WTC11 (cell line): ENCODE measurements at regions not wholly inside any gene's neighbourhood (a gene's known extent, or its start where the extent isn't known, plus 50 kb on each side); places are given as distances from the start of the nearest gene placed in this dataset.

Experiments used
- ATAC-seq: fragments of 200-7000 bp; cut with Tn5 transposase; 2 replicates; pipeline ENCODE4 v1.10.0; 2021; ENCODE audit warnings: mild to moderate bottlenecking, moderate library complexity
- CTCF ChIA-PET: fragments of 300-600 bp; sonication (Branson Sonifier 250); formaldehyde crosslinking; loops from one replicate; lab custom pipeline; 2021; ENCODE audit warnings: antibody characterized with exemption; lab: Charles Lee
- POLR2A ChIA-PET: fragments of 350-600 bp; sonication (Branson Sonifier 250); formaldehyde crosslinking; loops from one replicate; lab custom pipeline; 2021; ENCODE audit warnings: antibody characterized with exemption; lab: Charles Lee
- DNase-seq: peaks from one replicate; pipeline ENCODE4 v3.0.0; 2021; ENCODE audit warnings: low spot score
- H3K27ac Mint-ChIP-seq: 2 replicates; pipeline ENCODE4 v1.8.0; 2021; ENCODE audit warnings: mixed read lengths
- H3K27me3 Mint-ChIP-seq: 2 replicates; pipeline ENCODE4 v1.8.0; 2021; ENCODE audit warnings: low read depth, mild to moderate bottlenecking, moderate library complexity, mixed read lengths
- H3K36me3 Mint-ChIP-seq: 2 replicates; pipeline ENCODE4 v1.8.0; 2021; ENCODE audit warnings: mixed read lengths
- H3K4me1 Mint-ChIP-seq: 2 replicates; pipeline ENCODE4 v1.8.0; 2022; ENCODE audit warnings: mixed read lengths
- H3K4me3 Mint-ChIP-seq: 2 replicates; pipeline ENCODE4 v1.8.0; 2021; ENCODE audit warnings: mild to moderate bottlenecking, moderate library complexity, mixed read lengths
- H3K9me3 Mint-ChIP-seq: 2 replicates; pipeline ENCODE4 v1.8.0; 2021; ENCODE audit warnings: mixed read lengths
- CREB1 ChIP-seq: sonication (generic); formaldehyde crosslinking; IDR thresholded peaks from 2 replicates; pipeline ENCODE4 v1.8.0; 2023; ENCODE audit warnings: mild to moderate bottlenecking, missing genetic modification reagents
- ELF4 ChIP-seq: sonication (generic); formaldehyde crosslinking; IDR thresholded peaks from 2 replicates; pipeline ENCODE4 v1.8.1; 2022; ENCODE audit warnings: low read depth, mild to moderate bottlenecking, moderate library complexity, missing genetic modification reagents
- HMGXB4 ChIP-seq: sonication (generic); formaldehyde crosslinking; IDR thresholded peaks from 2 replicates; pipeline ENCODE4 v1.8.1; 2023; ENCODE audit warnings: mild to moderate bottlenecking, moderate library complexity, missing genetic modification reagents
- IRF1 ChIP-seq: sonication (generic); formaldehyde crosslinking; IDR thresholded peaks from 2 replicates; pipeline ENCODE4 v1.8.0; 2023; ENCODE audit warnings: missing genetic modification reagents
- MXD4 ChIP-seq: fragments of 250-450 bp; sonication (Bioruptor Pico); IDR thresholded peaks from 2 replicates; pipeline ENCODE4 v1.8.0; 2021; ENCODE audit warnings: mild to moderate bottlenecking, moderate library complexity, borderline replicate concordance
- NFYB ChIP-seq: sonication (generic); formaldehyde crosslinking; conservative IDR thresholded peaks from 2 replicates; pipeline ENCODE4 v1.8.0; 2022; ENCODE audit warnings: low read depth, missing genetic modification reagents
- NR1H2 ChIP-seq: sonication (generic); formaldehyde crosslinking; IDR thresholded peaks from 2 replicates; pipeline ENCODE4 v1.9.0; 2021; ENCODE audit warnings: mild to moderate bottlenecking, moderate library complexity, missing genetic modification reagents
- NR3C1 ChIP-seq: sonication (generic); formaldehyde crosslinking; conservative IDR thresholded peaks from 2 replicates; pipeline ENCODE4 v1.8.1; 2023; ENCODE audit warnings: low read depth, mild to moderate bottlenecking, missing genetic modification reagents
- RELA ChIP-seq: sonication (generic); formaldehyde crosslinking; IDR thresholded peaks from 2 replicates; pipeline ENCODE4 v1.8.1; 2022; ENCODE audit warnings: missing genetic modification reagents, mild to moderate bottlenecking, borderline replicate concordance
- STAT6 ChIP-seq: sonication (generic); formaldehyde crosslinking; conservative IDR thresholded peaks from 2 replicates; pipeline ENCODE4 v1.8.1; 2023; ENCODE audit warnings: mild to moderate bottlenecking, low read depth, missing genetic modification reagents, moderate library complexity
- TEAD1 ChIP-seq: sonication (generic); formaldehyde crosslinking; IDR thresholded peaks from 2 replicates; pipeline ENCODE4 v1.8.0; 2022; ENCODE audit warnings: mild to moderate bottlenecking, missing genetic modification reagents
- TF ChIP-seq, protein P1 (sequence below): fragments of 250-450 bp; sonication (Bioruptor Pico); conservative IDR thresholded peaks from 2 replicates; pipeline ENCODE4 v1.9.0; 2021; ENCODE audit warnings: mild to moderate bottlenecking
- TF ChIP-seq, protein P2 (sequence below): sonication (generic); formaldehyde crosslinking; IDR thresholded peaks from 2 replicates; pipeline ENCODE4 v1.8.0; 2023; ENCODE audit warnings: missing genetic modification reagents, mild to moderate bottlenecking, borderline replicate concordance
- TF ChIP-seq, protein P3 (sequence below): sonication (generic); formaldehyde crosslinking; IDR thresholded peaks from 2 replicates; pipeline ENCODE4 v1.8.0; 2022; ENCODE audit warnings: mild to moderate bottlenecking, missing genetic modification reagents

DNA sequence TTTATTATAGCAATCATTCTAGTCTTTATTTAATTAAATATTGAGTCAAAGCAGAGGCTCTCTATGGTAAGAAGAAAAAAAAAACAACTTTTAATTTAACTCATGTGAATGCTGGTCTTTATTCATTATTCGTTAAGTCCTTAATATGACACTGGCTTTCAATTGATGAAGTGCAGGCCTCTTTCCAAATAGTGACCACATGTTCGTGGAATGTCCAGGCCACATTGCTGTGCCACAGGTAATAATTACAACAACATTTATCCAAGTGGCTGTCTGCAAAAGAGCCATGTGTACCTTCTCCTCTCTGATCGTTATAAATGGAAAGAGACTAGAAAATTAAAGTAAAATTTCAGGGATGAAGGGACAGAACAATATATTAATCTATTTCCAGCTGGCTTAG is 220.1 kb upstream of the PABPC4L start (continued):
- TF ChIP-seq NFYB (CRISPR knock-in tag) (no peak), RELA (CRISPR knock-in tag) (no peak), IRF1 (no peak), STAT6 (CRISPR knock-in tag) (no peak)
- TF ChIP-seq, protein P1, sequence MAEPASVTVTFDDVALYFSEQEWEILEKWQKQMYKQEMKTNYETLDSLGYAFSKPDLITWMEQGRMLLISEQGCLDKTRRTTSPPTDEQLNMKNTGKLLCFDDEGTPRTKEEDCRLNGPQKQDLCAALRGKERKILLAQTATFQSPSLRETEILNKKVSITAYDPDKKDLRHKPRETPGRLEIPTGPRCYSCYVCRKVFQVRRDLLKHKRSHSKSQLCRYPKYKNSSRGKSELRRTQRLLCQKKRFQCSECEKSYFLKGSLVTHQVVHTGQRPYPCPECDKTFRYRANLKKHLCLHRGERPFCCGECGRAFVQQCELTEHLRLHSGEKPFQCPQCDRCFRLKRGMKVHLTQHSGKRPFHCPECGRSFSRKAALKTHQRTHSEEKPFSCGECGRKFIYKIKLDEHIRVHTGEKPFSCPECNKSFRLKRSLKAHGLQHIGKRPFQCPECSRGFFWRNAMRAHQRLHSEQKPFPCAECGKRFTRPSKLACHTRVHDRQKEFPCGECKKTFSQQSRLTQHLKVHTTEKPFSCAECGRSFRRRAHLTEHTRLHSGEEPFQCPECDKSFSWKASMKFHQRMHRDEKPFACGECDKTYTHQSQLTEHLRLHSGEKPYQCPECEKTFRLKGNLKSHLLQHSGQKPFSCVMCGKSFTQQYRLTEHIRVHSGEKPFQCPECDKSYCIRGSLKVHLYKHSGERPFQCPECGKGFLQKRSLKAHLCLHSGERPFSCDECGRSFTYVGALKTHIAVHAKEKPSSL (CRISPR knock-in tag), result no peak

DNA sequence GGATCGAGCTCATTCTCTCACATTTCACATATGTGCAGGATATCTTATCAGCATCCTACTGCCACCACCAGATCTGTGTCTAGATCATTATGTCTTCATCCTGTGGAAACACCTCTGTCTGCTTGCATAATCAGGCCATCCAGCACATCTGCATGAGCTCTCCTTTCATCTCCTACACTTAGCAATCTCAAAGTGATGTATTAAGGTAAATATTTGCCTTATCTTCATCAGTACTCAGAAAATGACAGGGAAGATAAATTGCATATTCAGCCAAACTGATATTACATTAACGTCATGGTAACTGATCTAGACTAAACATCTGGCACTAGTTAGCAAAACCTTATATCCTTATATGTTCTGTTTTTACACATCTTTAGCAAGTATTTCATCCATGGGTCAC is 207.3 kb upstream of the PABPC4L start:
- CTCF ChIA-PET, result no interaction called here
- Mint-ChIP-seq H3K27me3 (no peaks in the 10 kb centered on the region), H3K27ac (no peak overlapping the region), H3K4me3 (no peak overlapping the region), H3K4me1 (no peaks in the 10 kb centered on the region), H3K9me3 (no peaks in the 10 kb centered on the region), H3K36me3 (no peaks in the 10 kb centered on the region)
- TF ChIP-seq HMGXB4 (no peak), NR3C1 (CRISPR knock-in tag) (no peak)
- ATAC-seq (no peak), DNase-seq (no peak)
- POLR2A ChIA-PET, result no interaction called here

DNA sequence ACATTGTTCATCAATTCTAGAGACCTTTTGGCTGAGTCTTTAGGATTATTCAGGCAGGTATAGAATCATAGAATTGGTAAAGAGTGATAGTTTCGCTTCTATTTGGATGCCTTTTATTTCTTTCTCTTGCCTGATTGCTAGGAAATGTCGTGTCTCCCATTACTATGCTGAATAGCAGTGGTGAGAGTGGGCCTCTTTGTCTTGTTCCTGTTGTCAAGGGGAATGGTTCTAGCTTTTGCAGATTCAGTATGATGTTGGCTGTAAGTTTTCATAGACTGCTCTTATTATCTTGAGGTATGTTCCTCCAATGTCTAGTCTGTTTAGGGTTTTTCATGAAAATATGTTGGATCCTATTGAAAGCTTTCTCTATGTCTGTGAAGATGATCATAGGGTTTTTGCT is 200.2 kb upstream of the PABPC4L start:
- no peak overlapping the region for H3K4me3 Mint-ChIP-seq
- H3K4me1 Mint-ChIP-seq, result peaks cover 3% of the 10 kb centered on the region; the same call in 1 of the 2 replicates
- peaks cover 5% of the 10 kb centered on the region for H3K36me3 Mint-ChIP-seq
- TF ChIP-seq, protein P2, sequence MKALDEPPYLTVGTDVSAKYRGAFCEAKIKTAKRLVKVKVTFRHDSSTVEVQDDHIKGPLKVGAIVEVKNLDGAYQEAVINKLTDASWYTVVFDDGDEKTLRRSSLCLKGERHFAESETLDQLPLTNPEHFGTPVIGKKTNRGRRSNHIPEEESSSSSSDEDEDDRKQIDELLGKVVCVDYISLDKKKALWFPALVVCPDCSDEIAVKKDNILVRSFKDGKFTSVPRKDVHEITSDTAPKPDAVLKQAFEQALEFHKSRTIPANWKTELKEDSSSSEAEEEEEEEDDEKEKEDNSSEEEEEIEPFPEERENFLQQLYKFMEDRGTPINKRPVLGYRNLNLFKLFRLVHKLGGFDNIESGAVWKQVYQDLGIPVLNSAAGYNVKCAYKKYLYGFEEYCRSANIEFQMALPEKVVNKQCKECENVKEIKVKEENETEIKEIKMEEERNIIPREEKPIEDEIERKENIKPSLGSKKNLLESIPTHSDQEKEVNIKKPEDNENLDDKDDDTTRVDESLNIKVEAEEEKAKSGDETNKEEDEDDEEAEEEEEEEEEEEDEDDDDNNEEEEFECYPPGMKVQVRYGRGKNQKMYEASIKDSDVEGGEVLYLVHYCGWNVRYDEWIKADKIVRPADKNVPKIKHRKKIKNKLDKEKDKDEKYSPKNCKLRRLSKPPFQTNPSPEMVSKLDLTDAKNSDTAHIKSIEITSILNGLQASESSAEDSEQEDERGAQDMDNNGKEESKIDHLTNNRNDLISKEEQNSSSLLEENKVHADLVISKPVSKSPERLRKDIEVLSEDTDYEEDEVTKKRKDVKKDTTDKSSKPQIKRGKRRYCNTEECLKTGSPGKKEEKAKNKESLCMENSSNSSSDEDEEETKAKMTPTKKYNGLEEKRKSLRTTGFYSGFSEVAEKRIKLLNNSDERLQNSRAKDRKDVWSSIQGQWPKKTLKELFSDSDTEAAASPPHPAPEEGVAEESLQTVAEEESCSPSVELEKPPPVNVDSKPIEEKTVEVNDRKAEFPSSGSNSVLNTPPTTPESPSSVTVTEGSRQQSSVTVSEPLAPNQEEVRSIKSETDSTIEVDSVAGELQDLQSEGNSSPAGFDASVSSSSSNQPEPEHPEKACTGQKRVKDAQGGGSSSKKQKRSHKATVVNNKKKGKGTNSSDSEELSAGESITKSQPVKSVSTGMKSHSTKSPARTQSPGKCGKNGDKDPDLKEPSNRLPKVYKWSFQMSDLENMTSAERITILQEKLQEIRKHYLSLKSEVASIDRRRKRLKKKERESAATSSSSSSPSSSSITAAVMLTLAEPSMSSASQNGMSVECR (CRISPR knock-in tag), result no peak
- no peak for TF ChIP-seq NR1H2 (CRISPR knock-in tag)
- TF ChIP-seq CREB1, result no peak
- TF ChIP-seq MXD4 (CRISPR knock-in tag), result no peak
- TF ChIP-seq TEAD1 (CRISPR knock-in tag), result no peak
- TF ChIP-seq, protein P3, sequence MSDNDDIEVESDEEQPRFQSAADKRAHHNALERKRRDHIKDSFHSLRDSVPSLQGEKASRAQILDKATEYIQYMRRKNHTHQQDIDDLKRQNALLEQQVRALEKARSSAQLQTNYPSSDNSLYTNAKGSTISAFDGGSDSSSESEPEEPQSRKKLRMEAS, result no peak
- TF ChIP-seq ELF4 (CRISPR knock-in tag), result no peak
- TF ChIP-seq STAT6 (CRISPR knock-in tag), result no peak
- POLR2A ChIA-PET, result no interaction called here
- CTCF ChIA-PET, result no interaction called here
- no peak for DNase-seq
- H3K27ac Mint-ChIP-seq, result no peak overlapping the region; the same call in 1 of the 2 replicates
- no peak for ATAC-seq
- peaks cover 8% of the 10 kb centered on the region for H3K9me3 Mint-ChIP-seq
- no peaks in the 10 kb centered on the region for H3K27me3 Mint-ChIP-seq
